Peyer's patch (tissue), 4 donors: ENCODE measurements at regions not wholly inside any gene's neighbourhood (a gene's known extent, or its start where the extent isn't known, plus 50 kb on each side); places are given as distances from the start of the nearest gene placed in this dataset.

Experiments used
- DNase-seq, 3 donors: peaks; one replicate each; pipeline ENCODE4 v3.0.0-alpha.2; 2017 to 2019
- H3K27ac ChIP-seq, 4 donors: fragments of 200-600 bp; sonication (generic); one replicate each; pipeline ENCODE4 v1.5.1; 2016 to 2019
- H3K27me3 ChIP-seq, 2 donors: fragments of 200-600 bp; sonication (generic); one replicate each; pipeline ENCODE4 v1.5.1; 2019
- H3K36me3 ChIP-seq, 3 donors: fragments of 200-600 bp; sonication (generic); one replicate each; pipeline ENCODE4 v1.5.1; 2016 to 2019
- H3K4me1 ChIP-seq, 4 donors: fragments of 200-600 bp; sonication (generic); one replicate each; pipeline ENCODE4 v1.5.1; 2016 to 2019
- H3K4me3 ChIP-seq, 4 donors: fragments of 200-600 bp; sonication (generic); 1 replicate in 3 of 4; 2 replicates in 1 of 4; pipeline ENCODE4 v1.5.1; 2016 to 2019; ENCODE audit warnings: mild to moderate bottlenecking in 1 of 4
- H3K9me3 ChIP-seq, 4 donors: fragments of 200-600 bp; sonication (generic); one replicate each; pipeline ENCODE4 v1.5.1; 2016 to 2019; ENCODE audit warnings: mild to moderate bottlenecking in 1 of 4
- CTCF ChIP-seq, 6 experiments: fragments of 450-650 bp in 4 of 6; fragments of 200-600 bp in 2 of 6; sonication (generic) in 1 of 6; IDR thresholded peaks; one replicate each; pipeline ENCODE4 v1.5.1; 2017 to 2019; ENCODE audit warnings: antibody characterized with exemption in 6 of 6, mild to moderate bottlenecking in 3 of 6, moderate library complexity in 1 of 6
- POLR2A ChIP-seq, 2 donors: fragments of 450-650 bp; IDR thresholded peaks; one replicate each; pipeline ENCODE4 v1.5.1; 2017; ENCODE audit warnings: antibody characterized with exemption in 2 of 2, mild to moderate bottlenecking in 2 of 2, moderate library complexity in 2 of 2

- H3K4me3 ChIP-seq, result no peak overlapping the region
- no peaks in the 10 kb centered on the region for H3K36me3 ChIP-seq
- H3K27ac ChIP-seq, result no peak overlapping the region
- TF ChIP-seq POLR2A (IDR thresholded peaks at IDR 0.05) (no peak), CTCF (IDR thresholded peaks at IDR 0.05) (no peak)
- no peaks in the 10 kb centered on the region for H3K27me3 ChIP-seq
- no peaks in the 10 kb centered on the region for H3K4me1 ChIP-seq
- no peak for DNase-seq
- H3K9me3 ChIP-seq, result no peaks in the 10 kb centered on the region
These were observed 82.8 kb downstream of the TMEM18 start for GRCh38 chr2:594297-594949.

GRCh38 chr2:593356-594026, 83.7 kb downstream of the TMEM18 start:
- Histone ChIP-seq H3K27ac (no peak overlapping the region), H3K27me3 (no peaks in the 10 kb centered on the region), H3K4me1 (no peaks in the 10 kb centered on the region), H3K36me3 (no peaks in the 10 kb centered on the region), H3K4me3 (no peak overlapping the region), H3K9me3 (no peaks in the 10 kb centered on the region)
- no peak for DNase-seq
- TF ChIP-seq CTCF (IDR thresholded peaks at IDR 0.05) (no peak), POLR2A (IDR thresholded peaks at IDR 0.05) (no peak)

GRCh38 chr2:592737-593136, 84.5 kb downstream of the TMEM18 start:
- Histone ChIP-seq H3K36me3 (no peaks in the 10 kb centered on the region), H3K4me3 (no peak overlapping the region)

GRCh38 chr2:590214-591175, 86.7 kb downstream of the TMEM18 start:
- no peaks in the 10 kb centered on the region for H3K36me3 ChIP-seq
- H3K9me3 ChIP-seq, result no peaks in the 10 kb centered on the region
- H3K4me3 ChIP-seq, result no peak overlapping the region
- H3K27ac ChIP-seq, result no peak overlapping the region
- no peak for TF ChIP-seq CTCF (IDR thresholded peaks at IDR 0.05)
- TF ChIP-seq POLR2A (IDR thresholded peaks at IDR 0.05), result no peak
- DNase-seq, result no peak
- H3K27me3 ChIP-seq, result no peaks in the 10 kb centered on the region
- H3K4me1 ChIP-seq, result no peaks in the 10 kb centered on the region

More at GRCh38 chr2:592737-593136, 84.5 kb downstream of the TMEM18 start:
- H3K4me1 ChIP-seq, result no peaks in the 10 kb centered on the region
- H3K27ac ChIP-seq, result no peak overlapping the region
- no peaks in the 10 kb centered on the region for H3K27me3 ChIP-seq
- TF ChIP-seq POLR2A (IDR thresholded peaks at IDR 0.05), result no peak
- TF ChIP-seq CTCF (IDR thresholded peaks at IDR 0.05), result no peak
- DNase-seq, result no peak
- H3K9me3 ChIP-seq, result no peaks in the 10 kb centered on the region

GRCh38 chr2:589281-590130, 87.7 kb downstream of the TMEM18 start:
- Histone ChIP-seq H3K27ac (no peak overlapping the region), H3K4me3 (no peak overlapping the region), H3K9me3 (no peaks in the 10 kb centered on the region), H3K36me3 (no peaks in the 10 kb centered on the region), H3K4me1 (no peaks in the 10 kb centered on the region), H3K27me3 (no peaks in the 10 kb centered on the region)
- TF ChIP-seq POLR2A (IDR thresholded peaks at IDR 0.05) (no peak), CTCF (IDR thresholded peaks at IDR 0.05) (no peak)
- DNase-seq, result no peak
